ENCODE measurements at regions not wholly inside any gene's neighbourhood (a gene's known extent, or its start where the extent isn't known, plus 50 kb on each side); places are given as distances from the start of the nearest gene placed in this dataset.

DNA sequence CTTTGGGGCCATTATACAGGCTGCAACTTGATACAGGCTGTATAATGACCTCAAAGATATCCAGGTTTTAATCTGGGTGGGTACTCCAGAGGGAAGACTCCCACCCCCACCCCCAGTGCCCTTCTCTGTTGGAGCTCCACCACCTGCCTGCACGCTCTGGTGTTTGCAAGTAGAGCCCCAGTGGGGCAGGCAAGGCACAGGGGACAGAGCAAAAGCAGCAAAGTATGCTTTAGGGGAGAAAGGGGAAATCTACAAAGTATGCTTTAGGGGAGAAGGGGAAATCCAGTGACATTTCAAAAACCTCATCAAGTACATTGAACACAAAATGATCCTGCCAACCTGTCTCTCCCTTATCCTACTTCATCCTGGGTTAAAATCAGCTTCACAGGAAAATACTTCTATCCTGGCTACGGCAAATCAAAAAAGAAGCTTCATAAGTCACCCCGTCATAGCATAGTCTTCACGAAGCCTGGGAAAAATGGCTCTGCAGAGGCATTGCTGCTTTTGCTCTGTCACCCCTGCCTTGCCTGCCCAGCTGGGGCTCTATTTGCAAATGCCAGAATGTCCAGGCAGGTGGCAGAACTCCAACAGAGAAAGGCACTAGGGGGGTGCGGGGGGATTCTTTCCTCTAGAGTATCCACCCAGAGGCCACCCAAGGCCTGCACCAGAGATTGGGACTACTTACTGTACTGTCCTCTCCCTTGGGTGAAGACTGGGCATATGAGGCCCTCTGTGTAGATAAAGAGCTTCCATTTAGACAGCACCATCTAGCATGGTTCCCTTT, 60.9 kb upstream of the ATP11B start:
- Histone ChIP-seq H3K9ac (ENCODE audit: low read length in 3 of 3) (no peak overlapping the region), H3K4me3 (ENCODE audit: low read length in 3 of 3) (no peak overlapping the region), H3K9me3 (ENCODE audit: control insufficient read depth in 2 of 3, insufficient read depth in 1 of 3, low read length in 3 of 3) (no peaks in the 10 kb centered on the region), H3K27me3 (ENCODE audit: control insufficient read depth, insufficient read depth, low read length) (no peaks in the 10 kb centered on the region), H3K36me3 (ENCODE audit: control insufficient read depth in 2 of 3, insufficient read depth in 3 of 3, low read length in 3 of 3) (no peaks in the 10 kb centered on the region), H3K27ac (ENCODE audit: low read depth in 2 of 2, low read length in 2 of 2) (no peak overlapping the region), H3K4me1 (ENCODE audit: control insufficient read depth in 2 of 3, insufficient read depth in 2 of 3, low read depth in 1 of 3, low read length in 3 of 3) (no peaks in the 10 kb centered on the region)
- TF ChIP-seq CTCF (IDR thresholded peaks at IDR 0.05; ENCODE audit: borderline replicate concordance, extremely low read depth, insufficient read depth): no peak
- DNase-seq: no peak
- no peak for FAIRE-seq
- intact Hi-C loops (cut with DNase I): no loop called here

- Histone ChIP-seq H3K4me1 (ENCODE audit: control insufficient read depth in 2 of 3, insufficient read depth in 2 of 3, low read depth in 1 of 3, low read length in 3 of 3) (peaks cover 0 to 6% (median 0%) of the 10 kb centered on the region in 3 donors), H3K9me3 (ENCODE audit: control insufficient read depth in 2 of 3, insufficient read depth in 1 of 3, low read length in 3 of 3) (no peaks in the 10 kb centered on the region), H3K4me3 (ENCODE audit: low read length in 3 of 3) (no peak overlapping the region), H3K36me3 (ENCODE audit: control insufficient read depth in 2 of 3, insufficient read depth in 3 of 3, low read length in 3 of 3) (no peaks in the 10 kb centered on the region), H3K27me3 (ENCODE audit: control insufficient read depth, insufficient read depth, low read length) (no peaks in the 10 kb centered on the region), H3K9ac (ENCODE audit: low read length in 3 of 3) (no peak overlapping the region), H3K27ac (ENCODE audit: low read depth in 2 of 2, low read length in 2 of 2) (no peak overlapping the region)
- intact Hi-C loops (cut with DNase I): no loop called here
- TF ChIP-seq CTCF (IDR thresholded peaks at IDR 0.05; ENCODE audit: borderline replicate concordance, extremely low read depth, insufficient read depth): no peak
- FAIRE-seq (no peak), DNase-seq (peak in 1 of 5 donors; percentile 28)
These were observed 57.6 kb upstream of the ATP11B start for GRCh38 chr3:182735672-182736071.

- no peak overlapping the region for H3K9ac ChIP-seq (ENCODE audit: low read length in 3 of 3)
- H3K27ac ChIP-seq (ENCODE audit: low read depth in 2 of 2, low read length in 2 of 2): no peak overlapping the region
- H3K27me3 ChIP-seq (ENCODE audit: control insufficient read depth, insufficient read depth, low read length): no peaks in the 10 kb centered on the region
- no peak for TF ChIP-seq CTCF (IDR thresholded peaks at IDR 0.05; ENCODE audit: borderline replicate concordance, extremely low read depth, insufficient read depth)
- DNase-seq: no peak
- H3K9me3 ChIP-seq (ENCODE audit: control insufficient read depth in 2 of 3, insufficient read depth in 1 of 3, low read length in 3 of 3): no peaks in the 10 kb centered on the region
- H3K4me1 ChIP-seq (ENCODE audit: control insufficient read depth in 2 of 3, insufficient read depth in 2 of 3, low read depth in 1 of 3, low read length in 3 of 3): peaks cover 0 to 6% (median 0%) of the 10 kb centered on the region in 3 donors
- no peak overlapping the region for H3K4me3 ChIP-seq (ENCODE audit: low read length in 3 of 3)
- no peaks in the 10 kb centered on the region for H3K36me3 ChIP-seq (ENCODE audit: control insufficient read depth in 2 of 3, insufficient read depth in 3 of 3, low read length in 3 of 3)
- no peak for FAIRE-seq
- intact Hi-C loops (cut with DNase I): no loop called here
These were observed 55.5 kb upstream of the ATP11B start for GRCh38 chr3:182737825-182738224.

Measured in kidney (tissue), 13 donors.